BE2C (cell line): ENCODE measurements at regions not wholly inside any gene's neighbourhood (a gene's known extent, or its start where the extent isn't known, plus 50 kb on each side); places are given as distances from the start of the nearest gene placed in this dataset.

ENCODE experiments used
- DNase-seq: peaks from one replicate; pipeline ENCODE4 v3.0.0-alpha.2; 2020
- H3K27me3 ChIP-seq: fragments of 250-450 bp; sonication (Bioruptor Pico); 2 replicates; pipeline ENCODE4 v1.5.1; 2020; ENCODE audit warnings: mild to moderate bottlenecking
- H3K36me3 ChIP-seq: fragments of 250-450 bp; sonication (Bioruptor Pico); 2 replicates; pipeline ENCODE4 v1.5.1; 2020; ENCODE audit warnings: mild to moderate bottlenecking
- H3K4me1 ChIP-seq: fragments of 250-450 bp; sonication (Bioruptor Pico); 2 replicates; pipeline ENCODE4 v1.5.1; 2020
- H3K4me3 ChIP-seq: 2 replicates; pipeline ENCODE4 v1.5.1; 2011; ENCODE audit warnings: low read depth, low read length
- H3K9me3 ChIP-seq: fragments of 250-450 bp; sonication (Bioruptor Pico); 2 replicates; pipeline ENCODE4 v1.5.1; 2020
- CTCF ChIP-seq: IDR thresholded peaks from 2 replicates; pipeline ENCODE4 v1.5.1; 2012; ENCODE audit warnings: mild to moderate bottlenecking, low read depth, low read length

DNA sequence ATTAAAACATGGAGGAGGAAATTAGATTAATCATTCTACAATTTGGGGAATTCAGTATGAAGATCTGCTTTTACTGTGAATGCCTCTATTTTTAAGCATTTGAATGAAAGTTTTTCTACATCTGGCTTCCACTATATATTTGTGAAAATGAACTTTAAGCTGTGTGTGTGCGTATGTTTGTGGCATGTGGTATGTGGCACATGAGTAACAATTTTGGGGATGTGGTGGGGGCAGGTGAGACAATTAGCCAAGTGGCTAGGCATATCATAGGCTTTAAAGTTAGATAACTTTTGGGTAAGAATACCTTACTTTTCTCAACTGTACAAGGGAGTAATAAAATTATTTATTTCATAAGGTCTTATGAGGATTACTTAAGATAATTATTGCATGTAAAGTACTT is 81.5 kb downstream of the ZNF22 start:
- Histone ChIP-seq H3K9me3 (no peaks in the 10 kb centered on the region), H3K4me1 (no peaks in the 10 kb centered on the region), H3K4me3 (no peak overlapping the region), H3K36me3 (no peaks in the 10 kb centered on the region), H3K27me3 (no peaks in the 10 kb centered on the region)
- DNase-seq = no peak
- TF ChIP-seq CTCF = no peak

DNA sequence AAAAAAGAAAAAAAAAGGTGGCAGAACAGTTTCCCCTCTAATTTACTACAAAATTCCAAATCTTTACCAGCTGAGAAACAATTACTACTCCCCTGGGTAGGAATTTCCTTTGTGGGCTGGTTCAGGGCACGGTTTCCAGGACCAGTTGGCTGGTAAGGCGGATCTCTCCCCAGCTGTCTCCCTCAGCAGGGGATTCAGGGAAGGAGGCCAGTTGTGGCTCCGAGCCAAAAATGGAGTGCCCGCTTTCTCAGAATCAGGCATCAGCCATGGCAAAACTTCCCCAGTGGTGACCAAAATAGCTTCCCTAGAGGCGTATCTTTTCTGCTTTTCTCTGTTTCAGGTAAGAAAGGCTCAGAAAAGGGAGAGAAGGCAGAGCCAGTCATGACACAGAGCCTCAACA is 91.2 kb downstream of the ZNF22 start:
- no peaks in the 10 kb centered on the region for H3K36me3 ChIP-seq
- no peaks in the 10 kb centered on the region for H3K27me3 ChIP-seq
- TF ChIP-seq CTCF = no peak
- H3K4me1 ChIP-seq = no peaks in the 10 kb centered on the region
- no peak overlapping the region for H3K4me3 ChIP-seq
- DNase-seq = no peak
- H3K9me3 ChIP-seq = no peaks in the 10 kb centered on the region

DNA sequence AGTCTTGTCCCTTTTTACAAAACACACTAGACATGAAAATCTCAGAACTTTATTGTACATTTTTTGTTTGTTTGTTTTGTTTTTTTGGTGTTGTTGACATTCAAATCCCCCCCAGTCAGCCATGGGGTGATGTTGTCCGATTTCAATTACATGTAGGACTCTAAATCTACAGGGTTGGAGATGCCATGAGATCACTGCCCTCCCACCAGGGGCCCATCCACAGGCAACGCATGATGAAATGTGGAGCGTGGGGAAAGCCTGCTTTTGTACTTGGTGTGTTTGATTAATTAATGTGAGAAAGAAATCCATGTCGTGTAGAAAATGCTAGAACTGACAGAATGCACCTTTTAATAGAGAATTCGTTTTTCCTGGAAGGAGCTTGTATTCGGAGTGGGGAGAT is 93.2 kb downstream of the ZNF22 start:
- H3K4me1 ChIP-seq = no peaks in the 10 kb centered on the region
- H3K27me3 ChIP-seq = no peaks in the 10 kb centered on the region
- no peak overlapping the region for H3K4me3 ChIP-seq
- H3K9me3 ChIP-seq = no peaks in the 10 kb centered on the region
- TF ChIP-seq CTCF = no peak
- H3K36me3 ChIP-seq = no peaks in the 10 kb centered on the region
- no peak for DNase-seq

DNA sequence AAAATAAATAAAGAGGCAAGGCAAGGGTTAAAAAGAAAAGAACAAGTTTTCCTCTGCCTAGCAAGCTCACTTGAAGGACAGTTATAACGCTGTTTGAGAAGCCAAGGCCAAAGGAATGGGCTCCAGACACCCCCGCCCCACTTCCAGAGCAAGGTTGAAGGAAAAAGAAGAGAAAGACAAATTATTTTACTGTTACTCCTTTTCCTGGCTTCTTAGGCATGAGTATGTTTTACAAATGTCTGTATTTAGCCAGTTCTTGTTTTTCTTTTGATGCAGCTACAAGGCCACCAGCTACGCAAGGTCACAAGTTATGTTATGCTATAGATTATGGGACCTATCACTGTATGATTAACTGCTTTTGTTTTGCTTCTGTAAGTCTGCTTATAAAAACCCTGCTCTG is 94.6 kb downstream of the ZNF22 start:
- no peak for TF ChIP-seq CTCF
- DNase-seq = no peak
- Histone ChIP-seq H3K4me3 (no peak overlapping the region), H3K36me3 (no peaks in the 10 kb centered on the region), H3K27me3 (no peaks in the 10 kb centered on the region), H3K9me3 (no peaks in the 10 kb centered on the region), H3K4me1 (no peaks in the 10 kb centered on the region)

DNA sequence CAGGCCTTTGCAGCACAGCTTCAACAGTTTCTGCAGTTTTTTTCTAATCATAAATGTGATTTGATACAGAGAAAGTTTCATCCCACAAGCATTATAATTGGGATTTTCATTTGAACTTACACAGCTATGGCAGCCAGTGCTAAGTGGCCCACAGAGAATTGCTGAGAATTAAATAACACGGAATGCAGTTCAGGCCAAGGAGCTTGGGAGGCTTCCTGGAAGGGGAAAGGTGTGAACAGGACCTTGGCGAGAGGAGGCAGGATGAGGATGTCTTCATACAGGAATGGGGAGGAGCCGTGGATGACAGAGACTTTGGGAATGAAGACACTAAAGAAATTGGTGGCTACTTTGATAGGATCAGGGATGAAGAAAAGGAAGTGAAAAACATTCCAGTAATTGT is 95.3 kb downstream of the ZNF22 start:
- Histone ChIP-seq H3K36me3 (no peaks in the 10 kb centered on the region), H3K9me3 (no peaks in the 10 kb centered on the region), H3K27me3 (no peaks in the 10 kb centered on the region), H3K4me3 (no peak overlapping the region), H3K4me1 (no peaks in the 10 kb centered on the region)
- DNase-seq = no peak
- no peak for TF ChIP-seq CTCF

- no peaks in the 10 kb centered on the region for H3K4me1 ChIP-seq
- no peaks in the 10 kb centered on the region for H3K36me3 ChIP-seq
- no peaks in the 10 kb centered on the region for H3K27me3 ChIP-seq
- TF ChIP-seq CTCF = no peak
- no peak for DNase-seq
- no peaks in the 10 kb centered on the region for H3K9me3 ChIP-seq
- H3K4me3 ChIP-seq = no peak overlapping the region
Measured at GRCh38 chr10:45100429-45100828, 99.7 kb downstream of the ZNF22 start.
